Parathyroid adenoma (tissue), 2 donors: ENCODE measurements at regions not wholly inside any gene's neighbourhood (a gene's known extent, or its start where the extent isn't known, plus 50 kb on each side); places are given as distances from the start of the nearest gene placed in this dataset.

Experiments
- H2AFZ ChIP-seq: fragments of 300-600 bp; sonication (generic); one replicate; pipeline ENCODE4 v1.7.0; 2017; ENCODE audit warnings: antibody characterized with exemption, mild to moderate bottlenecking
- H3K27ac ChIP-seq: fragments of 300-600 bp; sonication (generic); one replicate; pipeline ENCODE4 v1.7.0; 2017
- H3K27me3 ChIP-seq: fragments of 300-600 bp; sonication (generic); one replicate; pipeline ENCODE4 v1.7.0; 2017; ENCODE audit warnings: low read length; ENCODE audit not compliant: control insufficient read depth, insufficient read depth
- H3K36me3 ChIP-seq: fragments of 300-600 bp; sonication (generic); one replicate; pipeline ENCODE4 v1.7.0; 2017; ENCODE audit warnings: low read length; ENCODE audit not compliant: control insufficient read depth, insufficient read depth
- H3K4me1 ChIP-seq: fragments of 300-600 bp; sonication (generic); one replicate; pipeline ENCODE4 v1.7.0; 2017; ENCODE audit warnings: control low read depth
- H3K4me2 ChIP-seq: fragments of 300-600 bp; sonication (generic); one replicate; pipeline ENCODE4 v1.7.0; 2017; ENCODE audit warnings: low read length
- H3K4me3 ChIP-seq: fragments of 300-600 bp; sonication (generic); one replicate; pipeline ENCODE4 v1.7.0; 2017; ENCODE audit warnings: low read depth, low read length
- H3K79me2 ChIP-seq: fragments of 300-600 bp; sonication (generic); one replicate; pipeline ENCODE4 v1.7.0; 2017; ENCODE audit warnings: control low read depth
- H3K9ac ChIP-seq: fragments of 300-600 bp; sonication (generic); one replicate; pipeline ENCODE4 v1.7.0; 2017; ENCODE audit warnings: mild to moderate bottlenecking
- H3K9me3 ChIP-seq: fragments of 300-600 bp; sonication (generic); one replicate; pipeline ENCODE4 v1.7.0; 2017; ENCODE audit warnings: low read length; ENCODE audit not compliant: control insufficient read depth
- TF ChIP-seq, protein P1 (sequence below): fragments of 300-600 bp; sonication (generic); IDR thresholded peaks from one replicate; pipeline ENCODE4 v1.7.0; 2017; ENCODE audit warnings: antibody characterized with exemption, mild to moderate bottlenecking
- donor health status: primary hyperparathyroidism.

- TF ChIP-seq, protein P1, sequence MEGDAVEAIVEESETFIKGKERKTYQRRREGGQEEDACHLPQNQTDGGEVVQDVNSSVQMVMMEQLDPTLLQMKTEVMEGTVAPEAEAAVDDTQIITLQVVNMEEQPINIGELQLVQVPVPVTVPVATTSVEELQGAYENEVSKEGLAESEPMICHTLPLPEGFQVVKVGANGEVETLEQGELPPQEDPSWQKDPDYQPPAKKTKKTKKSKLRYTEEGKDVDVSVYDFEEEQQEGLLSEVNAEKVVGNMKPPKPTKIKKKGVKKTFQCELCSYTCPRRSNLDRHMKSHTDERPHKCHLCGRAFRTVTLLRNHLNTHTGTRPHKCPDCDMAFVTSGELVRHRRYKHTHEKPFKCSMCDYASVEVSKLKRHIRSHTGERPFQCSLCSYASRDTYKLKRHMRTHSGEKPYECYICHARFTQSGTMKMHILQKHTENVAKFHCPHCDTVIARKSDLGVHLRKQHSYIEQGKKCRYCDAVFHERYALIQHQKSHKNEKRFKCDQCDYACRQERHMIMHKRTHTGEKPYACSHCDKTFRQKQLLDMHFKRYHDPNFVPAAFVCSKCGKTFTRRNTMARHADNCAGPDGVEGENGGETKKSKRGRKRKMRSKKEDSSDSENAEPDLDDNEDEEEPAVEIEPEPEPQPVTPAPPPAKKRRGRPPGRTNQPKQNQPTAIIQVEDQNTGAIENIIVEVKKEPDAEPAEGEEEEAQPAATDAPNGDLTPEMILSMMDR = no peak
- Histone ChIP-seq H3K9ac (no peak overlapping the region), H3K27ac (no peak overlapping the region), H3K4me2 (no peak overlapping the region), H3K27me3 (no peaks in the 10 kb centered on the region), H2AFZ (no peak overlapping the region), H3K9me3 (no peaks in the 10 kb centered on the region), H3K4me1 (no peaks in the 10 kb centered on the region), H3K4me3 (no peak overlapping the region), H3K79me2 (no peaks in the 10 kb centered on the region), H3K36me3 (no peaks in the 10 kb centered on the region)
These were observed 243.7 kb downstream of the TFAP2C start for GRCh38 chr20:56872620-56873458.

- H3K4me1 ChIP-seq = no peaks in the 10 kb centered on the region
- H3K27me3 ChIP-seq = no peaks in the 10 kb centered on the region
- TF ChIP-seq, protein P1 = no peak
- H3K4me2 ChIP-seq = no peak overlapping the region
- no peak overlapping the region for H3K4me3 ChIP-seq
- H3K9ac ChIP-seq = no peak overlapping the region
- H3K79me2 ChIP-seq = no peaks in the 10 kb centered on the region
- H3K9me3 ChIP-seq = no peaks in the 10 kb centered on the region
- H3K27ac ChIP-seq = no peak overlapping the region
- no peaks in the 10 kb centered on the region for H3K36me3 ChIP-seq
- H2AFZ ChIP-seq = no peak overlapping the region
These were observed 244.7 kb downstream of the TFAP2C start for GRCh38 chr20:56873836-56874235.

GRCh38 chr20:56875052-56875659 lies 246.1 kb downstream of the TFAP2C start:
- Histone ChIP-seq H3K4me1 (no peaks in the 10 kb centered on the region), H3K4me2 (no peak overlapping the region), H3K79me2 (no peaks in the 10 kb centered on the region), H3K9me3 (no peaks in the 10 kb centered on the region), H3K27ac (no peak overlapping the region), H2AFZ (no peak overlapping the region), H3K4me3 (no peak overlapping the region), H3K36me3 (no peaks in the 10 kb centered on the region), H3K27me3 (no peaks in the 10 kb centered on the region), H3K9ac (no peak overlapping the region)
- TF ChIP-seq, protein P1 = no peak

DNA sequence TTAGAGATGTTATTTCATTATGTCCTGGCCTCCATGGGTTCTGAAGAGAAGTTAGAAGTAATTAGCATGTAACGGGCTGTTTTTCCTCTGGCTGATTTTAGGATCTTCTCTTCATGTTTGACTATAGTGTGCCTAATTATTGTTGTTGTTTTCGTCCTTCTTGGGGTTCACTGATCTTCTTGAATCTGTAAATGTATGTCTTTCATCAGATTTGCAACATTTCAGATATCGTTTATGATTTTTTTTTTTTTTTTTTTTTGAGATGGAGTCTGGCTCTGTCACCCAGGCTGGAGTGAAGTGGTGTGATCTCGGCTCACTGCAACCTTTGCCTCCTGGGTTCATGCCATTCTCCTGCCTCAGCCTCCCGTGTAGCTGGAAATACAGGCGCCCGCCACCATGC lies 246.7 kb downstream of the TFAP2C start:
- TF ChIP-seq, protein P1 = no peak
- Histone ChIP-seq H3K4me1 (no peaks in the 10 kb centered on the region), H2AFZ (no peak overlapping the region)

More for the DNA sequence above, 246.7 kb downstream of the TFAP2C start:
- Histone ChIP-seq H3K27me3 (no peaks in the 10 kb centered on the region), H3K9me3 (no peaks in the 10 kb centered on the region), H3K79me2 (no peaks in the 10 kb centered on the region), H3K4me2 (no peak overlapping the region), H3K27ac (no peak overlapping the region), H3K9ac (no peak overlapping the region), H3K36me3 (no peaks in the 10 kb centered on the region), H3K4me3 (no peak overlapping the region)
